ENCODE measurements at regions not wholly inside any gene's neighbourhood (a gene's known extent, or its start where the extent isn't known, plus 50 kb on each side); places are given as distances from the start of the nearest gene placed in this dataset.
"Not testable (repeated sequence)": the region's sequence is repeated elsewhere in the genome, so short reads cannot be mapped to it uniquely, and the experiment has no call there.

DNA sequence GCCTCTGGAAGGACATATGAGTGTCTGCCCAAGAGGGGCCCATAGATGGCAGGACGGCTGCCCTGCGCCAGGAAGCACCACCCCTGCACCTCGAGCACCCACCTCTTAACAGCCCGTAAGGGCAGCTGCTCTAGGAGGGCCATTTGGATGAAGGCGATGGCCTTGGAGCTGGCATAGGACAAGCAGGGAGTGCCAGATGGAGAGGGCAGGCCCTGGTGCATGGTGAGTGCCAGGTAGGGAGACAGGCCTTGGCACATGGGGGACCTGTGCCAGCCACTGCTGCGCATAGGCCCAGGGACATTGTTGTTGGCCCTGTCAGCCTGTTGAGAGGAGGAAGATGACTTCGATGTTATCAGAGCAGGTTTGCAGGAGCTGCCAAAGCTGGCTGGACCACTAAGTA is 134.2 kb downstream of the SLC25A46 start:
- no peak for DNase-seq

DNA sequence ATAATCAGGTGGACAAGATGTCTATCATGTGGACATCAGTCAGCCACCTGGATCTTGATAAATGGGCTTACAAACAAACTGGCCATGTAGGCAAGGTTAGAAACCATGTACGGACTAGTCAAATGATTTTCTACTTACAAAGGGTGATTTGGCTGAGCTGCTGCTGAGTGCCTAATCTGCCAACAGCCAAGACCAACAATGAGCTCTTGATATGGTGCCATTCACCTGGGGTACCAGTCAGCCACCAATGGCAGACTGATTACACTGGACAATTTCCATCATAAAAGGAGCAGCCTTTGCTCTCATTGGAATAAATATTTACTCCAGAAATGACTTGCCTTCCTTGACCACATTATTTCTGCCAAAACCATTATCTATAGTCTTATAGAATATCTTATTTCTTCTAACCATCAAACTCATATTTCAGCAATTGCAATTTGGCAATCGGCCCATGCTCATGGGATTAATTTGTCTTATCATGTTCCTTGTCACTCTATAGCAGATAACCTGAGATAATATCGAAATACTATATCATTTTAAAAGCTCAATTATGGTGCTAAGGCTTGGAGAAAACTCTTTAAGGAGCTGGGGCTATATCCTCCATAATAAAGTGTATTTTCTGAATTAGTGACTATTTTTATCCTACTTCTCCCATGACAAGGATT is 135.1 kb downstream of the SLC25A46 start:
- DNase-seq: peak in 1 of 2 experiments; percentile 4

DNA sequence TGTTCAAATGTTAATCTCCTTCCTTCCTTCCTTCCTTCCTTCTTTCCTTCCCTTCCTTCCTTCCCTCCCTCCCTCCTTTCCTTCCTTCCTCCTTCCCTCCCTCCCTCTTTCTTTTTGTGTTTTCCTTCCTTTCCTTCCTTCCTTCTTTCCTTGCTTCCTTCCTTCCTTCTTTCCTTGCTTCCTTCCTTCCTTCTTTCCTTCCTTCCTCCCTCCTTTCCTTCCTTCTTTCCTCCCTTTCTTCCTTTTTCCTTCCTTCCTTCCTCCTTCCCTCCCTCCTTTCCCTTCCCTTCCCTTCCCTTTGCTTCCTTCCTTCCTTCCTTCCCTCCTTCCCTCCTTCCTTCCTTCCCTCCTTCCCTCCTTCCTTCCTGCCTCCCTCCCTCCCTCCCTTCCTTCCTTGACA is 136.3 kb downstream of the SLC25A46 start:
- not testable (repeated sequence) for DNase-seq

- DNase-seq: no peak
These were observed 139.3 kb downstream of the SLC25A46 start for GRCh38 chr5:110878115-110878514.

- DNase-seq: no peak
These were observed 140.9 kb downstream of the SLC25A46 start for GRCh38 chr5:110879675-110880074.

GRCh38 chr5:110880413-110880812 is 141.6 kb downstream of the SLC25A46 start:
- DNase-seq: no peak

DNA sequence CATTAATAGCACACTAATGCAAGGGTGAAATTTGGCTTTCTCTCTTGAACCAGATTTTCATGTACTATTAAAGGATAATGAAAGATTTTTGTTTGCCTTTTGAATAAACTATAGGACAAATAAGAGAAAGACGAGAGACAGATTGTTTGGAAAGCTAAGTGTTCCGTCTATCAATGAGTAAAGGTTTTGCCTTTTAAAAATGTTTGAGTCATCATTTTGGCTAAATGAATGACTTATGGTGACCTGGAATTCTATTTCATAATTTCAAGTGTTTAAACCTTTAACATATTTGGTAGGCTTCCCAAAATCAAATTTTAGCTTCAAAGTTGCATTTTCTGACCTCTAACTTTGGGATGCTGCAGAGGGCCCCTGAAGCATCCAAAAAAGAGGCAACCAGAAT is 145.2 kb downstream of the SLC25A46 start:
- DNase-seq: no peak

DNA sequence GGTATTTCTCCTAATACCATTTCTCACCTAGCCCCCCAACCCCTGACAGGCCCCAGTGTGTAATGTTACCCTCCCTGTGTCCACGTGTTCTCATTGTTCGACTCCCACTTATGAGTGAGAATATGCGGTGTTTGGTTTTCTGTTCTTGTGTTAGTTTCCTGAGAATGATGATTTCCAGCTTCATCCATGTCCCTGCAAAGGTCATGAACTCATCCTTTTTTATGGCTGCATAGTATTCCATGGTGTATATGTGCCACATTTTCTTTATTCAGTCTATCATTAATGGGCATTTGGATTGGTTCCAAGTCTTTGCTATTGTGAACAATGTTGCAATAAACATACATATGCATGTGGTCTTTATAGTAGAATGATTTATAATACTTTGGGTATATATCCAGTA is 148.4 kb downstream of the SLC25A46 start:
- not testable (repeated sequence) for DNase-seq

- not testable (repeated sequence) for DNase-seq
These were observed 155.2 kb downstream of the SLC25A46 start for GRCh38 chr5:110893854-110894483.

- no peak for DNase-seq
These were observed 156.0 kb downstream of the SLC25A46 start for GRCh38 chr5:110894805-110895204.

GRCh38 chr5:110896901-110897300 is 158.1 kb downstream of the SLC25A46 start:
- no peak for DNase-seq

- DNase-seq: no peak
These were observed 161.0 kb downstream of the SLC25A46 start for GRCh38 chr5:110899566-110900412.

DNA sequence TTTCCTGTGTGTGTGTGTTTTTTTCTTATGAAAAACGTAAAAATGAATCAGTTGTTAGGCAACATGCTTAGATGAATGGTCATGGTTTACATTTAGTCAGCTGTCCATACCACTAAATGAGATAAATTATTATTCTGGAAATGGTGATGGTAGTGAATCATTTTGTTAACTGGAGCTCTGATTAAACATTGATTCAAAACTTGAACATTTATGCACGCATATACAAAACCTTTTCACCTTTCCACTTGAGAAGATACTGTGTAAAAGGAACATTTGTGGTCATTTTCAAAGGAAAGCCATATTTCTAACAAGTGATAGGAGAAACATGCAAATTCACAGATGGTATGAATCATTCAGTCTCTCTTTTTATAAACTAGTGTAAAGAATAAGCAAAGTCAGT is 162.0 kb downstream of the SLC25A46 start:
- DNase-seq: no peak

- DNase-seq: no peak
These were observed 165.2 kb downstream of the SLC25A46 start for GRCh38 chr5:110903966-110904365.

- no peak for DNase-seq
These were observed 162.7 kb upstream of the TSLP start for GRCh38 chr5:110908848-110909247.

DNA sequence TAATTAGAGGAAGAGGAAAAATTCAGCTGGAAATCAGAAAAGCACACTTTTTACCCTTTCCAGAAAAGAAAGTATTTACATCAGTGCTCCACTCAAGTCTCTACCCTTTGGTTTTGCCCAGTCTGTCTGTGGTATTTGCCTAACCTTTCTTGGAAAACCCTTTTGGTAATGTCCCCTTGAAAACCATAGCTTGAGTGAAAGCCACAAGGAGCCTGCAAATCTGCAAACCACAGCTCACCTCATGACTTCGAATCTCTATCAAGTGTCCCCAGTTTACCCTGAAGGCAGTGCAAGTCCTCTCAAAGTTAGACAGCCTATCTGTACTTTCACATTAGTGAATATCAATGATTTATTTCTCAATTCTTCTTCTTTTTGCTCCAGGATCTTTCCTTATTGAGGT is 162.1 kb upstream of the TSLP start:
- no peak for DNase-seq

GRCh38 chr5:110909950-110910349 is 161.6 kb upstream of the TSLP start:
- no peak for DNase-seq

DNA sequence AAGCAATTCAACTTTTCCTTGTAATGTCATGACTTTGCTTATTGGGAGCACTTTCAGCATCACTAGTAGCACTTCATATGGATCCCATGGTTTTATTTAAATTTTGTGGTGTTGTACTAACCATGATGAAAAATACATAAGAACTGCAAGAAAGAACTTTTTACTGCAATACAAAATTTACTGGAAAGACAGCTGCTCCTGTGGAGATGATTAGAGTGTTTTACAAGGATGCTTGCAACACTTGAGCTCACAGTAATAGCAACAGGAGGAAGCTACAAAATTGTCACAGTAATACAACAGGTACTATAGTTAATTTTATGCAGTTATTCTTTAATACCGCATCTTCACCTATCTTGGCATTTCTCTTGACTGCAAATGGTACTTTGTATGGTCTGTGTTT is 158.3 kb upstream of the TSLP start:
- no peak for DNase-seq

- DNase-seq: no peak
These were observed 155.0 kb upstream of the TSLP start for GRCh38 chr5:110916381-110917049.

DNA sequence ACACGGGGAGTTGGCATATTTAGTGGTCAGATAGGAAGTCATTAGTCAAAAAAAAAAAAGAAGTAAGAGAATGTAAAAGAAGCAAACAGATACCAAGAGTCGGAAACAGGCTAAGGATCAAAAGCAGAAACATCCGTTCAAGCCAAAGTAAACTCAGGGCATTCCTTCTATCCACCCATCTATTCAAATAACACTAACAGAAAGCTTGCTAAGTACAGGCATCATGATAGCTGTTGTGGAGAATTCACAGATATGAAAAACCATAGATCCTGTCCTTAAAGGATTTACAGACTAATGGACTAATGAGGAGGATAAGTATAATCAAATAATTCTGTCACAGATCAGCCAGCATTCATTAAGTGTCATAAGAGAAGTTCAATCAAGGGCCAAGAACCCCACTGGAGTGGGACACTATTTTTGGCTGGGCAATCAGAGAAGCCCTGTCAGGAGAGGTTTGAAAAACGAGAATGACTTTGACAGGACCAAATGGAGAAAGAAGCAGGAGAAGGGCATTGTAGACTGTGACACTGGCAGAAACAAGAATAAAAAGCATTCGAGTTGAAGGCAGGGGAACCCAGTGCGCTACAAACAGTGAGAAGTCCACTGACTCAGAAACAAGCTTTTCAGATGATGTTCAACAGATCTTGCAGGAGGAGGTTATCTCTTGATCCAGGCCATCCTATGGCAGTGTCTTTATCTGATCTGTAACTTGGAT is 154.2 kb upstream of the TSLP start:
- no peak for DNase-seq

- DNase-seq: no peak
These were observed 152.8 kb upstream of the TSLP start for GRCh38 chr5:110918683-110919082.

DNA sequence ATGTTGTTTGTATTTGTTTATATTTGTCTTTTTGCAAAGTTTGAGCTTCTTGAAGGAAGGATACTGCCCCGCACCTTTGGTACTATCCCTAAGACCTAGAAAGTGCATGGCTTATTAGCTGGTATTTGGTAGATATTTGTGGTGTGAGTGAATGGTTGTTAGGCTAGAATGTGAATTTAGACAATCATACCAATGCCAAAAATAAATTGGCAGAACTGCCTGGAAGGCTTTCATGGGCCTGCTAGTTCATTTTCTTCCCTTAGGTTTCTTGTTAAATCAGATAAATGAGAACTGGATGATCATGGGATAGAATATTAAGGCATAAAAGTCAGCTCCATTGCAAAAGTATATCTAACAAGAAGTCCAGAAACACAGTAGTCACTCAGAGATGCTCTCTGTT is 147.5 kb upstream of the TSLP start:
- DNase-seq: no peak

- DNase-seq: no peak
These were observed 146.1 kb upstream of the TSLP start for GRCh38 chr5:110925398-110925797.
